GM12878 (cell line): ENCODE measurements at regions not wholly inside any gene's neighbourhood (a gene's known extent, or its start where the extent isn't known, plus 50 kb on each side); places are given as distances from the start of the nearest gene placed in this dataset.

Experiments
- ATAC-seq: fragments of 200-7000 bp; cut with Tn5 transposase; 3 replicates; pipeline ENCODE4 v1.9.1; 2020; ENCODE audit warnings: mild to moderate bottlenecking, moderate library complexity
- BruUV-seq: library from RNA; stranded (reverse); fragments of 400-500 nt; replicated peaks from 2 replicates; lab custom pipeline; 2021; lab: Mats Ljungman, UMichigan
- CTCF ChIA-PET: fragments of 300-600 bp; sonication (Branson Sonifier 250); formaldehyde crosslinking; extraction: SDS; loops from one replicate; lab custom pipeline; 2021; ENCODE audit warnings: inconsistent platforms; lab: Yijun Ruan, JAX
- POLR2A ChIA-PET: fragments of 350-600 bp; formaldehyde crosslinking; extraction: SDS; loops from one replicate; lab custom pipeline; 2021; ENCODE audit warnings: inconsistent platforms; lab: Charles Lee
- RAD21 ChIA-PET: fragments of 300-600 bp; sonication (Branson Sonifier 250); formaldehyde crosslinking; loops from one replicate; lab custom pipeline; 2023; ENCODE audit warnings: antibody characterized with exemption; ENCODE audit not compliant: unreplicated experiment; lab: Charles Lee
- SMC1A ChIA-PET: fragments of 300-600 bp; sonication (Branson Sonifier 250); formaldehyde crosslinking; loops from one replicate; lab custom pipeline; 2023; ENCODE audit not compliant: unreplicated experiment, uncharacterized antibody; lab: Charles Lee
- DNase-seq: peaks from one replicate; pipeline ENCODE4 v3.0.0-alpha.2; 2011; ENCODE audit warnings: low read depth, low spot score
- FAIRE-seq: peaks from 3 replicates; lab custom pipeline; 2011; peaks lifted over from hg19 to GRCh38; lab: Jason Lieb, UNC
- H2AFZ ChIP-seq: 2 replicates; pipeline ENCODE4 v1.6.0; 2011; ENCODE audit warnings: low read depth, low read length, control low read depth; ENCODE audit not compliant: control insufficient read depth
- H3K27ac ChIP-seq: 2 replicates; pipeline ENCODE4 v1.5.1; 2011; ENCODE audit warnings: control low read depth; ENCODE audit not compliant: control insufficient read depth, insufficient read depth
- H3K27me3 ChIP-seq, 2 experiments: replicated peaks in 1 of 2; 2 replicates each; pipeline versions ENCODE4 v1.6.0 to v1.6.1; 2011; ENCODE audit warnings: low read length in 1 of 2; ENCODE audit not compliant: control insufficient read depth in 2 of 2, insufficient read depth in 2 of 2
- H3K36me3 ChIP-seq, 2 experiments: 2 replicates each; pipeline ENCODE4 v1.5.1; 2011; ENCODE audit warnings: low read length in 1 of 2; ENCODE audit not compliant: control insufficient read depth in 2 of 2, insufficient read depth in 2 of 2
- H3K4me1 ChIP-seq: 2 replicates; pipeline ENCODE4 v1.6.1; 2011; ENCODE audit warnings: mild to moderate bottlenecking, low read length, moderate library complexity, mixed read lengths; ENCODE audit not compliant: control insufficient read depth, insufficient read depth
- H3K4me2 ChIP-seq: 2 replicates; pipeline ENCODE4 v1.6.0; 2011; ENCODE audit warnings: control low read depth; ENCODE audit not compliant: control insufficient read depth, insufficient read depth
- H3K4me3 ChIP-seq: fragments of 200-600 bp; sonication (generic); 2 replicates; pipeline ENCODE4 v1.5.1; 2016
- H3K79me2 ChIP-seq: 2 replicates; pipeline ENCODE4 v1.6.0; 2011; ENCODE audit warnings: low read length; ENCODE audit not compliant: control insufficient read depth, insufficient read depth
- H3K9ac ChIP-seq: 2 replicates; pipeline ENCODE4 v1.8.0; 2011; ENCODE audit warnings: low read length, control low read depth, mixed read lengths; ENCODE audit not compliant: control insufficient read depth, insufficient read depth
- H3K9me3 ChIP-seq: replicated peaks from 3 replicates; pipeline ENCODE4 v1.5.1; 2011; ENCODE audit warnings: mild to moderate bottlenecking, low read length; ENCODE audit not compliant: control insufficient read depth, insufficient read depth
- H4K20me1 ChIP-seq: 2 replicates; pipeline ENCODE4 v1.6.0; 2011; ENCODE audit not compliant: control insufficient read depth, insufficient read depth
- CEBPB ChIP-seq, 2 experiments: fragments of 150-350 bp in 1 of 2; IDR thresholded peaks; 2 replicates each; pipeline ENCODE4 v1.6.1; 2012 to 2014; ENCODE audit warnings: low read depth in 2 of 2, low read length in 2 of 2, borderline replicate concordance in 1 of 2, inconsistent platforms in 1 of 2
- CUX1 ChIP-seq: IDR thresholded peaks from 2 replicates; pipeline ENCODE4 v1.6.1; 2012; ENCODE audit warnings: improper control_type of control experiment, low read depth, low read length; ENCODE audit not compliant: insufficient replicate concordance
- E2F8 ChIP-seq: fragments of 450-650 bp; IDR thresholded peaks from 2 replicates; pipeline ENCODE4 v1.6.1; 2018; ENCODE audit warnings: mild to moderate bottlenecking, low read depth, moderate library complexity; ENCODE audit not compliant: partially characterized antibody
- EZH2 ChIP-seq: IDR thresholded peaks from 2 replicates; pipeline ENCODE4 v1.6.1; 2012; ENCODE audit warnings: low read depth, mild to moderate bottlenecking, control low read depth, inconsistent platforms, low read length, borderline replicate concordance; ENCODE audit not compliant: control insufficient read depth
- FOXK2 ChIP-seq: fragments of 450-650 bp; IDR thresholded peaks from 2 replicates; pipeline ENCODE4 v1.6.1; 2017; ENCODE audit warnings: mild to moderate bottlenecking, moderate library complexity
- HCFC1 ChIP-seq: fragments of 150-350 bp; IDR thresholded peaks from 2 replicates; pipeline ENCODE4 v1.6.1; 2014; ENCODE audit warnings: low read length
- IKZF2 ChIP-seq, 2 experiments: fragments of 450-650 bp; IDR thresholded peaks; 2 replicates each; pipeline ENCODE4 v1.6.1; 2017; ENCODE audit warnings: mild to moderate bottlenecking in 2 of 2, moderate library complexity in 2 of 2
- MYB ChIP-seq: fragments of 150-350 bp; IDR thresholded peaks from 2 replicates; pipeline ENCODE4 v1.6.1; 2014; ENCODE audit warnings: mild to moderate bottlenecking, low read depth, low read length, borderline replicate concordance
- MYC ChIP-seq: IDR thresholded peaks from 2 replicates; pipeline ENCODE4 v1.6.1; 2011; ENCODE audit warnings: mild to moderate bottlenecking, low read length, moderate library complexity, inconsistent platforms; ENCODE audit not compliant: insufficient read depth, insufficient replicate concordance, insufficient read length, severe bottlenecking
- NFIC ChIP-seq: IDR thresholded peaks from 2 replicates; pipeline ENCODE4 v1.6.1; 2012; ENCODE audit warnings: low read depth, mild to moderate bottlenecking, inconsistent platforms, low read length, moderate library complexity
- POLR2AphosphoS5 ChIP-seq: IDR thresholded peaks from 2 replicates; pipeline ENCODE4 v1.6.1; 2011; ENCODE audit warnings: mild to moderate bottlenecking, low read length, inconsistent platforms
- SKIL ChIP-seq: fragments of 450-650 bp; IDR thresholded peaks from 2 replicates; pipeline ENCODE4 v1.6.1; 2017; ENCODE audit warnings: mild to moderate bottlenecking, low read depth, inconsistent platforms; ENCODE audit not compliant: poor library complexity, severe bottlenecking
- ZNF217 ChIP-seq: fragments of 450-650 bp; IDR thresholded peaks from 2 replicates; pipeline ENCODE4 v1.6.1; 2017; ENCODE audit warnings: antibody characterized with exemption, mild to moderate bottlenecking
- ZNF384 ChIP-seq: IDR thresholded peaks from 2 replicates; pipeline ENCODE4 v1.6.1; 2012; ENCODE audit warnings: low read depth, mild to moderate bottlenecking, low read length, improper control_type of control experiment, borderline replicate concordance
- WGBS: methylation state at CpG from one replicate; pipeline ENCODE4 v1.1.6; 2016; ENCODE audit warnings: low lambda C conversion rate; ENCODE audit not compliant: insufficient replicate concordance, insufficient coverage; ENCODE audit errors: missing lambda C conversion rate; 5-methylcytosine and 5-hydroxymethylcytosine counted together
- in situ Hi-C: fragments of 300-500 bp; cut with MboI; formaldehyde crosslinking; loops from 9 replicates; pipeline ENCODE4 v1.14.3; 2018; ENCODE audit warnings: mixed read lengths
- intact Hi-C: fragments of 100-400 bp; cut with micrococcal nuclease; formaldehyde crosslinking; loops from one replicate; pipeline ENCODE4 v1.14.2; 2022; ENCODE audit not compliant: unreplicated experiment

GRCh38 chr7:156432018-156432417 lies 208.6 kb upstream of the RNF32 start:
- intact Hi-C loops: no loop called here
- 24% methylated on average over 11 of the region's 11 CpGs for WGBS

More at GRCh38 chr7:156432018-156432417, 208.6 kb upstream of the RNF32 start:
- TF ChIP-seq ZNF384 (no peak), E2F8 (no peak), POLR2AphosphoS5 (no peak), NFIC (no peak), MYB (no peak), EZH2 (no peak), ZNF217 (no peak), MYC (no peak), FOXK2 (no peak), SKIL (no peak), HCFC1 (no peak), IKZF2 (IDR thresholded peaks at IDR 0.05) (no peak), CUX1 (no peak), CEBPB (IDR thresholded peaks at IDR 0.05; ENCODE audit: borderline replicate concordance in 1 of 2, low read depth in 2 of 2, low read length in 2 of 2) (no peak)
- Histone ChIP-seq H3K36me3 (no peaks in the 10 kb centered on the region), H3K9ac (no peak overlapping the region), H3K27me3 (peaks cover 0 to 6% of the 10 kb centered on the region in 2 experiments; a peak in 2 of 4 replicates), H3K4me3 (no peak overlapping the region), H3K79me2 (no peaks in the 10 kb centered on the region), H3K27ac (no peak overlapping the region), H3K9me3 (no peaks in the 10 kb centered on the region), H4K20me1 (no peaks in the 10 kb centered on the region), H3K4me1 (no peaks in the 10 kb centered on the region), H3K4me2 (no peak overlapping the region), H2AFZ (no peak overlapping the region)
- SMC1A ChIA-PET: no interaction called here
- in situ Hi-C loops: no loop called here
- DNase-seq (no peak), ATAC-seq (no peak), FAIRE-seq (no peak)
- POLR2A ChIA-PET: no interaction called here
- CTCF ChIA-PET: no interaction called here
- no TSS peak for BruUV-seq
- RAD21 ChIA-PET: no interaction called here
